CD4-positive, alpha-beta memory T cell (primary cell): ENCODE measurements at regions not wholly inside any gene's neighbourhood (a gene's known extent, or its start where the extent isn't known, plus 50 kb on each side); places are given as distances from the start of the nearest gene placed in this dataset.

Experiments used
- CTCF ChIA-PET: fragments of 350-600 bp; sonication (Branson Sonifier 250); formaldehyde crosslinking; loops from one replicate; lab custom pipeline; 2021; ENCODE audit warnings: inconsistent platforms; ENCODE audit not compliant: partially characterized antibody; lab: Charles Lee
- POLR2A ChIA-PET: fragments of 350-600 bp; sonication (Branson Sonifier 250); formaldehyde crosslinking; loops from one replicate; lab custom pipeline; 2021; ENCODE audit not compliant: partially characterized antibody; lab: Charles Lee
- DNase-seq, 5 donors: peaks; one replicate each; pipeline versions ENCODE4 v3.0.0 to v3.0.0-alpha.2; 2020 to 2022; ENCODE audit warnings: mixed read lengths in 1 of 5
- H3K27ac ChIP-seq: one replicate; pipeline ENCODE4 v1.7.0; 2013; ENCODE audit warnings: low read depth, low read length
- H3K27me3 ChIP-seq: 2 replicates; pipeline ENCODE4 v1.7.0; 2013; ENCODE audit warnings: mild to moderate bottlenecking, low read length, moderate library complexity; ENCODE audit not compliant: insufficient read depth
- H3K36me3 ChIP-seq: 2 replicates; pipeline ENCODE4 v1.7.0; 2013; ENCODE audit warnings: mild to moderate bottlenecking, low read length, moderate library complexity; ENCODE audit not compliant: insufficient read depth
- H3K4me1 ChIP-seq: 2 replicates; pipeline ENCODE4 v1.7.0; 2013; ENCODE audit warnings: mild to moderate bottlenecking, low read length, moderate library complexity; ENCODE audit not compliant: insufficient read depth
- H3K4me3 ChIP-seq, 2 donors: one replicate each; pipeline ENCODE4 v1.7.0; 2013; ENCODE audit warnings: low read length in 2 of 2, mild to moderate bottlenecking in 1 of 2
- H3K9me3 ChIP-seq, 2 donors: one replicate each; pipeline ENCODE4 v1.7.0; 2013; ENCODE audit warnings: low read length in 2 of 2, control low read depth in 1 of 2; ENCODE audit not compliant: control insufficient read depth in 1 of 2
- H3K27ac Mint-ChIP-seq, 7 donors: one replicate each; pipeline ENCODE4 v1.8.0; 2020 to 2021; ENCODE audit warnings: mixed read lengths in 7 of 7, mild to moderate bottlenecking in 6 of 7, inconsistent platforms in 3 of 7, moderate library complexity in 3 of 7
- H3K27me3 Mint-ChIP-seq, 2 donors: one replicate each; pipeline ENCODE4 v1.8.0; 2020 to 2021; ENCODE audit warnings: mixed read lengths in 2 of 2
- H3K36me3 Mint-ChIP-seq, 2 donors: one replicate each; pipeline ENCODE4 v1.8.0; 2020 to 2021; ENCODE audit warnings: mixed read lengths in 2 of 2, inconsistent platforms in 1 of 2, mild to moderate bottlenecking in 1 of 2
- H3K4me1 Mint-ChIP-seq, 4 donors: one replicate each; pipeline ENCODE4 v1.8.0; 2020 to 2021; ENCODE audit warnings: mixed read lengths in 4 of 4, mild to moderate bottlenecking in 1 of 4
- H3K4me3 Mint-ChIP-seq, 8 donors: one replicate each; pipeline ENCODE4 v1.8.0; 2020 to 2021; ENCODE audit warnings: mixed read lengths in 8 of 8, mild to moderate bottlenecking in 7 of 8, moderate library complexity in 6 of 8, inconsistent platforms in 3 of 8
- H3K9me3 Mint-ChIP-seq, 8 donors: one replicate each; pipeline ENCODE4 v1.8.0; 2020 to 2021; ENCODE audit warnings: mixed read lengths in 8 of 8, mild to moderate bottlenecking in 5 of 8, inconsistent platforms in 3 of 8, moderate library complexity in 1 of 8
- intact Hi-C: fragments of 100-400 bp; cut with micrococcal nuclease; formaldehyde crosslinking; loops from one replicate; pipeline ENCODE4 v1.15.1; 2023

GRCh38 chr9:90014421-90014820 is 409.6 kb downstream of the GADD45G start:
- ChIA-PET POLR2A (no interaction called here), CTCF (no interaction called here)
- Histone ChIP-seq H3K4me1 (no peaks in the 10 kb centered on the region), H3K36me3 (no peaks in the 10 kb centered on the region), H3K27me3 (no peaks in the 10 kb centered on the region), H3K27ac (no peak overlapping the region), H3K9me3 (no peaks in the 10 kb centered on the region), H3K4me3 (no peak overlapping the region)
- no peak for DNase-seq
- peaks cover 0 to 1% (median 0%) of the 10 kb centered on the region in 4 donors for H3K4me1 Mint-ChIP-seq
- H3K27ac Mint-ChIP-seq, result no peak overlapping the region
- H3K4me3 Mint-ChIP-seq, result no peak overlapping the region
- no peaks in the 10 kb centered on the region for H3K36me3 Mint-ChIP-seq
- peaks cover 0 to 2% (median 0%) of the 10 kb centered on the region in 8 donors for H3K9me3 Mint-ChIP-seq
- intact Hi-C loops, result no loop called here
- H3K27me3 Mint-ChIP-seq, result peaks cover 5 to 6% of the 10 kb centered on the region in 2 donors

GRCh38 chr9:90016272-90016671 is 411.5 kb downstream of the GADD45G start:
- H3K4me1 Mint-ChIP-seq, result no peaks in the 10 kb centered on the region
- H3K4me1 ChIP-seq, result no peaks in the 10 kb centered on the region
- H3K27ac Mint-ChIP-seq, result no peak overlapping the region
- intact Hi-C loops, result no loop called here
- CTCF ChIA-PET, result no interaction called here
- no peaks in the 10 kb centered on the region for H3K9me3 ChIP-seq
- no peak for DNase-seq
- H3K9me3 Mint-ChIP-seq, result peaks cover 0 to 2% (median 0%) of the 10 kb centered on the region in 8 donors
- no peaks in the 10 kb centered on the region for H3K27me3 ChIP-seq
- peaks cover 3% of the 10 kb centered on the region in 2 donors for H3K27me3 Mint-ChIP-seq
- H3K36me3 ChIP-seq, result no peaks in the 10 kb centered on the region
- no peak overlapping the region for H3K4me3 Mint-ChIP-seq
- H3K4me3 ChIP-seq, result no peak overlapping the region
- H3K36me3 Mint-ChIP-seq, result no peaks in the 10 kb centered on the region
- POLR2A ChIA-PET, result no interaction called here
- no peak overlapping the region for H3K27ac ChIP-seq

DNA sequence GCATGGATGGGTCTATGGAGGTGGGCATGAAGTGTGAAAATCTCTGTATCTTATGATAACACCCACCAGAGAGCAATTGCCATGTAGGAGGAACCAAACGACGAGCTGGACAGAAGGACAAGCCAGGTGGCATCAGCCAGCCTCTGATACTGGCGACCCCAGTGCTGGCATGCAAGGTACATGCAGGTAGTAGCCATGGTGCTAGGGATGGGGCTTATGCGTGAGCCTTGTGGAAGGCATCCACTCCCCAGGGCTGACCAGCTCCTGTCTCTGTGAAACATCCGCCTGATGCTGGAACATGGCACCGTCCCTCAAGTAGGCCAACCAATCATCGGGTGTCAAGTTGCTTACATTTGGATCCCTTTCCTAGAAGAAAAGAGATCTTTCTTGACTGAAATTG is 412.9 kb downstream of the GADD45G start:
- CTCF ChIA-PET, result no interaction called here

DNA sequence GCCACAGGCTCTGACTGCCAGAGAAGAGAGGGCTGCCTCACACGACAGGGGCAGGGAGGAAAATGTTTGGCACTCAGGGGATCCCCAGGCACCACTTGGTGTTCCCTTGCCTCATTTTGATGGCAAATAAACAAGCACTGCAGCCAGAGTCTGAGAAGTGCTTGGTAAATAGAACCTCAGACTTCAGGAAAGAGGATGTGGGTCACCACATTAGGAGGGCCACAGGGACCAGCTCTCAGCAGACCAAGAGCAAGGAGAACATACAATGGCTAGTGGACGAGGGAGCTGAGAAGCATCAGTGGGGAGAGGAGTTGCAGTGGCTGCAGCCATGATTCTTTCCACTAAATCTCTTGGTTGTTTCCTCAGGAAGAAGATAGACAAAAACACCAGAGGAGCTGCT is 413.9 kb downstream of the GADD45G start:
- intact Hi-C loops, result no loop called here
- Mint-ChIP-seq H3K27me3 (peaks cover 5 to 8% of the 10 kb centered on the region in 2 donors), H3K36me3 (peaks cover 0 to 4% of the 10 kb centered on the region in 2 donors), H3K4me1 (no peaks in the 10 kb centered on the region), H3K4me3 (no peak overlapping the region), H3K9me3 (peaks cover 0 to 13% (median 4%) of the 10 kb centered on the region in 8 donors), H3K27ac (peak overlapping the region in 1 of 7 donors; percentile 33)
- Histone ChIP-seq H3K9me3 (no peaks in the 10 kb centered on the region), H3K27ac (no peak overlapping the region), H3K36me3 (no peaks in the 10 kb centered on the region), H3K4me1 (no peaks in the 10 kb centered on the region), H3K4me3 (no peak overlapping the region), H3K27me3 (no peaks in the 10 kb centered on the region)
- POLR2A ChIA-PET, result no interaction called here
- CTCF ChIA-PET, result no interaction called here
- no peak for DNase-seq

More for the DNA sequence above, 412.9 kb downstream of the GADD45G start:
- no peak for DNase-seq
- POLR2A ChIA-PET, result no interaction called here
- H3K4me3 Mint-ChIP-seq, result no peak overlapping the region
- no peak overlapping the region for H3K27ac ChIP-seq
- H3K4me1 Mint-ChIP-seq, result no peaks in the 10 kb centered on the region
- no peaks in the 10 kb centered on the region for H3K9me3 ChIP-seq
- H3K36me3 ChIP-seq, result no peaks in the 10 kb centered on the region
- no peaks in the 10 kb centered on the region for H3K4me1 ChIP-seq
- peaks cover 4 to 5% of the 10 kb centered on the region in 2 donors for H3K27me3 Mint-ChIP-seq
- no peak overlapping the region for H3K4me3 ChIP-seq
- no peaks in the 10 kb centered on the region for H3K27me3 ChIP-seq
- peaks cover 2 to 12% (median 2%) of the 10 kb centered on the region in 8 donors for H3K9me3 Mint-ChIP-seq
- peaks cover 0 to 2% of the 10 kb centered on the region in 2 donors for H3K36me3 Mint-ChIP-seq
- no peak overlapping the region for H3K27ac Mint-ChIP-seq
- intact Hi-C loops, result no loop called here

GRCh38 chr9:90019626-90020025 is 414.8 kb downstream of the GADD45G start:
- H3K27ac Mint-ChIP-seq, result no peak overlapping the region
- DNase-seq, result no peak
- H3K27ac ChIP-seq, result no peak overlapping the region
- H3K4me3 Mint-ChIP-seq, result no peak overlapping the region
- H3K36me3 Mint-ChIP-seq, result peaks cover 0 to 4% of the 10 kb centered on the region in 2 donors
- POLR2A ChIA-PET, result no interaction called here
- CTCF ChIA-PET, result no interaction called here
- H3K4me1 ChIP-seq, result no peaks in the 10 kb centered on the region
- H3K9me3 Mint-ChIP-seq, result peaks cover 0 to 13% (median 4%) of the 10 kb centered on the region in 8 donors
- H3K36me3 ChIP-seq, result no peaks in the 10 kb centered on the region
- H3K27me3 Mint-ChIP-seq, result peaks cover 9 to 11% of the 10 kb centered on the region in 2 donors
- H3K4me1 Mint-ChIP-seq, result no peaks in the 10 kb centered on the region
- intact Hi-C loops, result no loop called here
- no peaks in the 10 kb centered on the region for H3K9me3 ChIP-seq
- H3K4me3 ChIP-seq, result no peak overlapping the region
- H3K27me3 ChIP-seq, result no peaks in the 10 kb centered on the region

DNA sequence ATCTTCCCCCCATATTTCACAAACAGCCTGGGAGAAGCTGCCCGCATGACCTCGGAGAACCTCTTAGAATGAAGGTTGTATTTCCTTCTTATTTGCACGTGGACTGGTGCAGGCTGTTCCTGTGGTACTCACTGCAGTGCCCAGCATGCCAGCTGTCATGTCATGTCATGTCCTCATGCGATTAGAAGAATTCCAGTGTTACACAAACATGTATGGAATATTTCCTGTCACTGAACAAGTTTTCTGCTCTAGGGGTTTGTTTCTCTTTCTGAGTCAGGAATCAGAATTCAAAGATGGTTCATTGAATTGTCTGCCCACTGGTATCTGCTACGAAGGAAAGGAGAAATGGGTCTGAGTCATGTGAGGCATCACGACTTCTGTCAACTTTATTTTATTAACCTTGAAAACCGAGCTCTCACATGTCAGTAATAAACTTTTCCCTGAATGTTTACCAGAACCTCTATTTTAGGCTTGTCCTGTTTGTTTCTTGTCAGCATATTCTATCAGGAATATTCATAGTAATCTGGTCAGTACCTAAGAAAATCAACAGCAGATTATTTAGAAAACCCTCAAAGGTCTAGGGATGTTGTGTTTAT is 415.6 kb downstream of the GADD45G start:
- no peaks in the 10 kb centered on the region for H3K9me3 ChIP-seq
- no peak overlapping the region for H3K27ac ChIP-seq
- peaks cover 0 to 13% (median 4%) of the 10 kb centered on the region in 8 donors for H3K9me3 Mint-ChIP-seq
- peaks cover 0 to 4% of the 10 kb centered on the region in 2 donors for H3K36me3 Mint-ChIP-seq
- H3K4me3 ChIP-seq, result no peak overlapping the region
- no peak for DNase-seq
- no peaks in the 10 kb centered on the region for H3K4me1 ChIP-seq
- H3K4me1 Mint-ChIP-seq, result no peaks in the 10 kb centered on the region
- intact Hi-C loops, result no loop called here
- H3K4me3 Mint-ChIP-seq, result no peak overlapping the region
- POLR2A ChIA-PET, result no interaction called here
- CTCF ChIA-PET, result no interaction called here
- H3K27me3 Mint-ChIP-seq, result peaks cover 12 to 15% of the 10 kb centered on the region in 2 donors
- no peaks in the 10 kb centered on the region for H3K27me3 ChIP-seq
- H3K36me3 ChIP-seq, result no peaks in the 10 kb centered on the region
- H3K27ac Mint-ChIP-seq, result no peak overlapping the region

GRCh38 chr9:90021216-90021906 is 416.5 kb downstream of the GADD45G start:
- POLR2A ChIA-PET, result no interaction called here
- no peak overlapping the region for H3K4me3 Mint-ChIP-seq
- DNase-seq, result no peak
- intact Hi-C loops, result no loop called here
- CTCF ChIA-PET, result no interaction called here
- H3K4me1 Mint-ChIP-seq, result no peaks in the 10 kb centered on the region
- no peaks in the 10 kb centered on the region for H3K27me3 ChIP-seq
- H3K36me3 Mint-ChIP-seq, result peaks cover 0 to 4% of the 10 kb centered on the region in 2 donors
- peaks cover 0 to 13% (median 4%) of the 10 kb centered on the region in 8 donors for H3K9me3 Mint-ChIP-seq
- H3K27ac ChIP-seq, result no peak overlapping the region
- H3K4me1 ChIP-seq, result no peaks in the 10 kb centered on the region
- no peaks in the 10 kb centered on the region for H3K36me3 ChIP-seq
- H3K9me3 ChIP-seq, result no peaks in the 10 kb centered on the region
- H3K27ac Mint-ChIP-seq, result no peak overlapping the region
- H3K4me3 ChIP-seq, result no peak overlapping the region
- peaks cover 12 to 14% of the 10 kb centered on the region in 2 donors for H3K27me3 Mint-ChIP-seq
